NCI-H2196 (cell line): ENCODE measurements at regions not wholly inside any gene's neighbourhood (a gene's known extent, or its start where the extent isn't known, plus 50 kb on each side); places are given as distances from the start of the nearest gene placed in this dataset.

Experiments
- DNase-seq: peaks from one replicate; lab custom pipeline; 2025; ENCODE audit not compliant: unreplicated experiment; lab: John Stamatoyannopoulos, UW

DNA sequence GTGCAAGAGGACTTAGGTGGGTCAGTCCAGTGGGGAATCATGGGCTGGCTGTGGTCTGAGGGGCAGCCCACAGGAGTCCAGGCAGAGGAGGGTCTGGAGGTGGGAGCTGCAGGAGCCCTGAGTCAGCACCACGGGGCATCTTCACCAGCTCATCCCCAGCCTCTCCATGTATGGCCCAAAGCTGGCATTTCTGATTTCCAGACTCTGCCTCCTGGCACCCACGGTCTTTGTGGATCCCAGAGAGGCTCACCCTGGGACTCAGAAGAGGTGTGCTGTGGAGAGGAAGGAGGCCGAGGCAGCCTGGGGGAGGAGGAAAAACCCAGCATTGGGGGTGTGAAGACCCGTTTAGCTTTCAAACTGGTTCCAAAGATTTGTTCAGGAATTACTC is 64.5 kb upstream of the KLF13 start:
- no peak for DNase-seq

DNA sequence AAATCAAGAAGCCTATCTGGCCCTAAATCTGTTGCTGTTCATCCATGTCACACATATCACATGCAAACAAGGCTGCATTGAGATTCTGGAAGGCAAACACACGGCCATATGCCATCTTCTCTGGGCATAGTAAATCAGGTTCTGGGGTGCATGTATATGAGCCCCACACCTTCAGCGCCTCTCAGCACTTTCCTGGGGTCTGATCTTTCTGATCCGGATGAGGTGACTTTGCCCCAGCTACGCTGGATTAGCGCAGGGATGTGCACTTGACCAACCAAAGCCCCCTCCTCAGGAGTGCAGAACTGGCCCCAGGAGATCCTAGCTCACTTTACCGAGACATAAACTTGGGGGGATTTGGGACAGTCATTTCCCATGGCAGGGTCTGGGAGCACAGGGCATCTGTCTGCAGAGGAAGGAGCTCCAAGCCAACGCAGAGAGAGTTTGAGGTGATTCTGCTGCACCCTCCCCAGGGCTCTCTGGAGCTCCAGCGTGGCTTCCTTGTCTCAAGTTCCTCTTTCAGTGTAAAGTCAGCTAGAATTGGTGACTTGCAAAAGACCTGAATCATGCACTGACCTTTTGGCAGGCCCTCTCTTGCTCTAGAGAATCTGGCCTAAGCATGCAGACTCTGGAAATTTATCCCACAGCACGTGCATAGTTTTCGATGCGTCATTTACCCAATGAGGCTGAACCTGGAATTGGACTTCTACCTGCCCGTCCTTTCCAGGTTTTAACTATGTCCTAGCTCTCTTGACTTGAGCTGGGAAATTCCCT is 63.5 kb upstream of the KLF13 start:
- no peak for DNase-seq

DNA sequence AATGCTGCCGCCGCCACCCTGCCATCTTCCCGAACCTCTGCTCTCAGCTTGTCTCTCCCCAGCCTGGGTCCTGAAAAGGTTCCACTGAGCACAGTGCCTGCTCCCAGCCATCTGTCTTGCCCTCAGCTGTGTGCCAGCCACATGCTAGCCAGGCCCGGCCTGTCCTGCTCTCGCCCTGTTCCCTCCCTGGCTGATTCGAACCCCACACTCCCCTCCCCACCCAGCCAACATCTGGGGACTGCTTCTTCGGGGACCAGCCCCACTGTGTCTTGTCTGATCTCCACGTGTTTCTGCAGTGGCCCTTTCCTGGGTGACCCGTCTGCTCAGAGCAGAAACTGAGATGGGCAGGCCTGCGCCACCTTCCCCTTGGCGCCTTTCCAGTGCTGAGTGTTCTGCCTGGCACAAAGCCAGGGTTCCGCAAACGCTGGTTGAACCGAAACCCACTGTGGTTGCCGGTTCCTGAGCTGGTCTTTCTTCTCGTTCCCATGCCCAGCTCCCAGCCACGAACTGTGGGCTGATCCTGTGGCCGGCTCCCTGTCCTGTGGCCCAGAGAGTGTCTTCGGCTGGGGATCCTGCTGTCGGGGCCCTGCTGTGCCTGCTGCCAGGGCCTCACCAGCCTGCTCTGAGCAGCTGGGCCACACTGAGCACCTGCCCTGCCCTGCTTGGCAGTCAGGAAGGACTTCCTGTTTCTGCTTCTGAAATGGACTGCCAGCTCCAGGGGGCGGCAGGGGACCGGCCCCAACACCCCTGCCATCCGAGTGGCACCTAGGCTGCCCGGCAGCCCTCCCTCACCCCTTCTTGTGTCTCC is 62.7 kb upstream of the KLF13 start:
- peak; percentile 66 for DNase-seq

DNA sequence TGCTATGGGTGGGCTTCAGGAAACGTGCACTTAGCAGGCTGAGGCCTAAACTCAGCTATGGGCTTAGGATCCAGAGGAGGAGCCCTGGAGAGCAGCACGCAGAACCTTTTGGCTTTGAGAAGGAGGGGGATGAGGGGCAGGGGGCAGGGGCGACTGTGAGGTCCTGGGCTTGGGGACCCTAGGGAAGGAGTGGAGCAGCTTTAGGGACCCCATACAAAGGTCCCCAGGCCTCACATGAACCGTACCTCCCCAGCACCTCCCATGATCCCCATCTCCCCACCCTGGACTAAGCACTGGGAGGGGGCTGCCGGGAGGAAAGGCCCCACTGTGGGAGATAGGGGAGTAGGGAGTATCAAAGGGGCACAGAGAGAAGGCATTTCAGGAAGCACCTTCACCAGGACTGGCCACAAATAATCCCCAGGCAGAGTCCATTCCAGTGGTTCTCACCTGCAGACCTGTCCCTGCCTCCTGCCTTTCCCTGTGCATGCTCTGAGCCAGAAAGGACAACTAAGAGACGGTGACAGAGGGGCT is 62.0 kb upstream of the KLF13 start:
- no peak for DNase-seq

DNA sequence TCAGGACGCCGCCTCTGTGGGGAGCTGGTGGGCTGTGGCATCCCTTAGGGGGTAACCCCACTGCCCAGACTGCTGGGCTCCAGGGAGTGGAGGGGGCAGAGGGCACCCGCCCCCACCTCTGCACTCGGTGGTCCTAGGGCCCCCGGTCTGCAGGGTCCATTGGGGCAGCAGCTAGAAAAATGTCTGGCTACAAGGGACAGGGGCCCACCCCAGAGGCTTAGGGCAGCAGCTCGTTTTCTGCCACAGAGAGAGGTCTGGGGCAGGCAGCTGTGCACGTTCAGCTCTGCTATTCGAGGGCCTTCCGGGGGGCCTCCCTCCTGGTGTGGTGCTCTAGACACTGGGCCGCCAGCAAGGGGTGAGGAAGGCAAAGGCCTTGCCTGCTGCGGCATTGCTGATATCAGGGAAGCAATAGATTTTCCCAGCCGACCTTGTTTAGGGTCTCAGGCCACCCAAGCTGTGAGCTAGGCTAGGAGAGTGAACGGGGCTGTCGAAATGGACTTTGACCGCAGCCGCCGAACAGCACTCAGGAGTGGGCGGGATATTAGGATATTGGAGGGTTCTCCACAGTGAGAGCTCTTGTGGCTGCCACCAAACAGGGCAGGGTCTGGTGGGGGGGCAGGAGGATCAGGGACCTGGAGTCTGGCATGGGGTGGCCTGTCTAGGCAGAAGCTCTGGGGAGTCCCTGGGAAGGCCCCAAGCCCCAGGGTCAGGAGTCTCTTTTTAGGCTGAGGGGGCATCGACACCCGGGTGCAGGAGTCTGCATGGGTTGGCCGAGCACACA is 61.4 kb upstream of the KLF13 start:
- no peak for DNase-seq

- no peak for DNase-seq
Measured at GRCh38 chr15:31265871-31266711, 60.5 kb upstream of the KLF13 start.

DNA sequence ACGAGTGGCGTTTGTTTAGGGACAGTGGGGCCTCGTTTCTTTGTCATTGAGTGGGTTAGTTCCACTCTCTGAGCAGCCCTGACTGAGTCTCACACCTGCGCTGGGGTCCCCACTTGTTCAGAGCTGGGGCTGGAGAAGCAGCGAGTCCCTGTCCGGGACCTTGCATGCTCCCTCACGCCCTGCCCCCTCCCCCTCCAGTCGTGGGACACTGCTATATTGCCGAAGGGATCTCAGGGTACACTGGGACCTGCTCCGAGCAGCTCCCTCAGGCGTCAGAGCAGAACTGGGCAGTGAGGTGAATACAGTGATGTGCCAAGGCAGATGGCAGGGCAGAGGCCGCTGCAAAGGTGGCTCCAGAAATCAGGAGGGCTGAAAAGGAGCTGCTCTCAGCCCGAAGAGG is 59.9 kb upstream of the KLF13 start:
- no peak for DNase-seq

- DNase-seq: no peak
Measured at GRCh38 chr15:31267161-31268107, 59.2 kb upstream of the KLF13 start.

GRCh38 chr15:31268108-31268501 is 58.5 kb upstream of the KLF13 start:
- DNase-seq: no peak

DNA sequence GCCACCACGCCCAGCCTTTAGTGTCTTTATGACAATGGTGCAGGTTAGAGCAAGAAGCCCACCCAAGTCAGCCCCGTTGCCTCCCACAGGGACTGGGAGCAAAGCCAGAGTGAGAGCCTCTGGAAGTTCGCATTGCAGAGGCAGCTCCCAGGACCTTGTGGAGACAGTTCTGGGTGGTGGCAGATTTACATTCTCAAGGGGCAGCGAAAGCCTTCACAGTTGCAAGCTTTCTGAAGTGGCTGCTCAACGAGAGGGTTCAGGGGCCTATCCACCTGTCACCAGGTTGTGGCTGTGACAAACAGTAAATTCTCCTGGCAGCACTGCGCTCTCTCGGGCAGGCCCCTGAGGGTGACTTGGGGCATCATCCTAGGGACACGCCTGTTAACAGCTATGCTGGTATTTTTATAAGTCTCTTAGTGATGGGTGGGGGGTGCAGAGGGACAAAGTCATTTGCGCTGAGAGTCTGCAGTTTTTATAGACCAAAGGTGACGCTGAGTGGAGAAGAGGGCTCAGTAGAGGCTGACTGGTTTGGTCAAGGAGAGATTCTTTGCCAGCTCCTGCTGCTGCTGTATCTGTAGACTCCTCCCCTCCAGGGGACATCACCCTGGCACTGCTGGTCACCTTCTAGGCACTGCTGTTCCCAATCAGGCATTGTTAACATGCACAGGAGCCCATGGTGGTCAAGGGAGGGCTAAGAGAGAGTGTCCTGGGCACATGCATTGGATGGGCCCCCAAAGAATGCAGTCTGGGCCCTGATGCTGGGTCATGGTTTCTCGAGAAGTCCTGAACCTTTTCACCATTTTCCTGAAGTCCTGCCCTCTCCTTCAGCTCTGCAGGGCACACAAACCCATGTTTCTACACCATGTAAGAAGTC is 57.5 kb upstream of the KLF13 start:
- no peak for DNase-seq

GRCh38 chr15:31269816-31270575 is 56.6 kb upstream of the KLF13 start:
- no peak for DNase-seq

GRCh38 chr15:31270767-31271166 is 55.9 kb upstream of the KLF13 start:
- DNase-seq: no peak

DNA sequence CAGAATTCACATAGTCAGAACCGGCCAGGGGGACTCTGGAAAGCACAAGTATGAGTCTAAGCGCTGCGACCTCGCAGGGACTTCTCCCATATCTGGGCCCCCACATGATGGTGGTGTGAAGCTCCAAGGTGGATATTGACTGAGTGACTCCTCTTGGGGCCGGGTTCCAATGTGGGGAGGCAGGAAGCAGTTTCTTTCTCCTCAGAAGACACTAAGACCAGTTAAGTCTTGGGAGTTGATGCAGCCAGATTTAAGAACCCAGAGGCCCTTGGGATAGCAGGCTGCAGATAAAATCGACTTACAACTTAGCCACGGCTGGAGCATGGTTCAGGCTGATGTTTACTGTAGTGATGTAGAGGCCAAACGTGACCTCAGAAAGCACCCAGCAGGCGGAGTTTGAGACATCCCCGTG is 55.4 kb upstream of the KLF13 start:
- no peak for DNase-seq

DNA sequence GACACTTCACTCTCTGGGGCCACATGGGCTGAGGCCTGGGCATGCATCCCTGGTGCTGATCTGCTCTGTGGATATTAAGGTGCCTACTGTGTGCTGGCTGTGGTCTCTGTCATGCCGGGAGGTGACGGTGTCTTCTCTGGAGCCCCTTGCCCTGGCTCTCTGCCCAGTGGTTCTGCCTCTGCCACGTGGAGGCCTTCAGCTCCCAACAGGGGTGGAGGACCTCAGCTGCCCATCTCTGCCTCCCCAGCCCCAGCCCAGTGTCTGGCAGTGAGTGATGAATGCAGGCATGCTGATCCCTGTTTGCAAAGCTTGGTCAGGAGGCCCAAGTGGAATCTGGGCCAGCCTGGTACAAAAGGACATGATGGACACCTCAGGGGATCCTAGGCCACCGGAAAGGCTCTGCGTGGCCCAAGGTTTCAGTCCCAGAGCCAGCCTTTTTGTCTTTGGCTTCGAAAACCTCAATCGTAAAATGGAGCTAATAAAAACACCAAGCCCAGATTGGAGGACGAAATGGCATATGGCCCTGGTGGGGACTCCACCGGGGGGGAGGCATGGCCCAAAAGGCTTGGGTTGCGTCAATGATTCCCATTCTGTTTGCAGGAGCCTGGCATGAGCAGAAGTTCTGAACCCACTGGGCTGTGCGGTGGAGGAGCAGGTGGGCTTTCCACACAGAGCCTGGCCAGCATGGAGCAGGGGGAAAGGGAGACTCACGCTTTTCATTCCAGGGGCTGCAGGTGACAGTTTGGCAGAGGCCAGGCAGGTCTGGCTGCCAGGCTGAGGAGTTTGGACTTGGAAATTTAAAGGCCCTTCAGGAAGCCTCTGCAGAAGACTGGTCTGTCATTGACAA is 54.7 kb upstream of the KLF13 start:
- no peak for DNase-seq

DNA sequence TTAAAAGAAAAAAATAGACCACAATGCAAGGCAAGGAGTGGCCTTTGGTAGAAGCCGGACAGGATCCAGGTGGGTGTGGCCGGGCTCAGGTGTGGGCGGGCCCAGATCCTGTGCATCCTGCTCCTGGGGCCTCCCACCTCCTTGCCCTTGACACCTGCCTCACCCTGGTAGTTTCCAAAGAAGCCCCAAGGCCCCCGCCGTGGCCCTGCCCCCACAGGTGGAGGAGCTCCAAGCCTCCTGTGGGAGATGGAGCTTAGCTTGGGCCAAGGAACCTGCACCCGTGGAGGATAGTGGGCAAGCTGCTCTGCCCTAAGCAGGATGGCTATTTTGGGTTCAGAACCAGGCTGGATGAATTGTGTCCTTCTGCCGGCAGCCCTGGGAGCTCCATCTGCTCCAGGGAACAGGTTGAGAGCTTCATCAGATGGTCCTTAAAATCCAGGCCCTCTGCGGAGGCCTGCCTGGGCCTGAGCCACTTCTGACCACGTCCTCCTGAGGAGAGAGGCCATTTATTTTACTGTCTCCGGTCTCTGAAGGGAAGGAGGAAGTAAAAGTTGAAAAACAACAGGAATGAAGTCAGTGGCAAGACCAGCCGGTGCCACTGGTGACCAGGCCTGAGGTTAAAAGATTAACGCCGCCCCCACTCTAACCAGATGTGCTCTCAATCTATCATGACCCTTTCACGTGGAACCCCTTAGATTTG is 53.9 kb upstream of the KLF13 start:
- DNase-seq: no peak

- DNase-seq: no peak
Measured at GRCh38 chr15:31273258-31273941, 53.2 kb upstream of the KLF13 start.
